PC-9 (cell line): ENCODE measurements at regions not wholly inside any gene's neighbourhood (a gene's known extent, or its start where the extent isn't known, plus 50 kb on each side); places are given as distances from the start of the nearest gene placed in this dataset.

Experiments used
- BruUV-seq: library from RNA; stranded (reverse); fragments of 400-500 nt; replicated peaks from 2 replicates; lab custom pipeline; 2021; lab: Mats Ljungman, UMichigan
- CTCF ChIA-PET: fragments of 300-600 bp; sonication (Branson Sonifier 250); formaldehyde crosslinking; loops from one replicate; lab custom pipeline; 2022; ENCODE audit warnings: antibody characterized with exemption; lab: Charles Lee
- POLR2A ChIA-PET: fragments of 300-600 bp; sonication (Branson Sonifier 250); formaldehyde crosslinking; loops from one replicate; lab custom pipeline; 2022; ENCODE audit warnings: antibody characterized with exemption; ENCODE audit not compliant: unreplicated experiment; lab: Charles Lee
- DNase-seq, 2 experiments: peaks; one replicate each; pipeline versions ENCODE4 v3.0.0 to v3.0.0-alpha.2; 2015 to 2022; ENCODE audit warnings: mixed read lengths in 1 of 2
- H2AFZ ChIP-seq: fragments of 200-600 bp; sonication (generic); 2 replicates; pipeline ENCODE4 v1.8.1; 2017; ENCODE audit warnings: antibody characterized with exemption
- H3F3A ChIP-seq: fragments of 200-600 bp; sonication (generic); 2 replicates; pipeline ENCODE4 v1.8.1; 2017; ENCODE audit warnings: antibody characterized with exemption, mild to moderate bottlenecking, low read depth; ENCODE audit not compliant: insufficient read depth
- H3K27ac ChIP-seq: fragments of 200-600 bp; sonication (generic); 2 replicates; pipeline ENCODE4 v1.6.1; 2016; ENCODE audit warnings: mixed run types
- H3K27me3 ChIP-seq: fragments of 200-600 bp; sonication (generic); 2 replicates; pipeline ENCODE4 v1.6.1; 2016; ENCODE audit warnings: low read depth, mixed run types; ENCODE audit not compliant: insufficient read depth
- H3K36me3 ChIP-seq: fragments of 200-600 bp; sonication (generic); 2 replicates; pipeline ENCODE4 v1.6.1; 2016; ENCODE audit warnings: low read depth, mixed run types
- H3K4me1 ChIP-seq: fragments of 200-600 bp; sonication (generic); replicated peaks from 2 replicates; pipeline ENCODE4 v1.6.1; 2016; ENCODE audit warnings: mixed run types; ENCODE audit not compliant: insufficient read depth
- H3K4me2 ChIP-seq: fragments of 200-600 bp; sonication (generic); 2 replicates; pipeline ENCODE4 v1.6.1; 2017; ENCODE audit warnings: mixed run types
- H3K4me3 ChIP-seq: fragments of 200-600 bp; sonication (generic); 2 replicates; pipeline ENCODE4 v1.6.1; 2016; ENCODE audit warnings: mixed run types
- H3K79me2 ChIP-seq: fragments of 200-600 bp; sonication (generic); 2 replicates; pipeline ENCODE4 v1.6.1; 2017; ENCODE audit warnings: low read depth, mixed run types
- H3K9me2 ChIP-seq: fragments of 200-600 bp; sonication (generic); 2 replicates; pipeline ENCODE4 v1.8.1; 2017; ENCODE audit warnings: mild to moderate bottlenecking; ENCODE audit not compliant: insufficient read depth
- H3K9me3 ChIP-seq: fragments of 200-600 bp; sonication (generic); 2 replicates; pipeline ENCODE4 v1.8.1; 2016; ENCODE audit warnings: low read depth; ENCODE audit not compliant: insufficient read depth
- H4K20me1 ChIP-seq: fragments of 200-600 bp; sonication (generic); 2 replicates; pipeline ENCODE4 v1.8.1; 2017; ENCODE audit not compliant: insufficient read depth
- CTCF ChIP-seq: fragments of 200-600 bp; sonication (generic); conservative IDR thresholded peaks from 2 replicates; pipeline ENCODE4 v1.6.1; 2017; ENCODE audit warnings: mixed run types, antibody characterized with exemption, mild to moderate bottlenecking, moderate library complexity
- EZH2 ChIP-seq: fragments of 200-600 bp; sonication (generic); IDR thresholded peaks from 2 replicates; pipeline ENCODE4 v1.8.0; 2017; ENCODE audit warnings: antibody characterized with exemption, low read depth
- intact Hi-C: fragments of 100-400 bp; cut with micrococcal nuclease; formaldehyde crosslinking; loops from one replicate; pipeline ENCODE4 v1.10.0; 2022; ENCODE audit not compliant: unreplicated experiment

- no peak for DNase-seq
- Histone ChIP-seq H3K4me3 (no peak overlapping the region), H3F3A (no peaks in the 10 kb centered on the region), H4K20me1 (no peaks in the 10 kb centered on the region), H3K9me3 (peaks cover 10% of the 10 kb centered on the region), H3K27me3 (no peaks in the 10 kb centered on the region), H3K79me2 (no peaks in the 10 kb centered on the region), H3K36me3 (no peaks in the 10 kb centered on the region), H3K27ac (no peak overlapping the region), H3K4me1 (peaks cover 4% of the 10 kb centered on the region; the same call in 1 of the 2 replicates), H3K4me2 (no peak overlapping the region), H2AFZ (no peak overlapping the region), H3K9me2 (no peaks in the 10 kb centered on the region)
- ChIA-PET POLR2A (no interaction called here), CTCF (no interaction called here)
- BruUV-seq: no TSS peak
- no peak for TF ChIP-seq CTCF
- no peak for TF ChIP-seq EZH2
- intact Hi-C loops: no loop called here
Measured at GRCh38 chr5:58064801-58065200, 395.1 kb downstream of the PLK2 start.

- POLR2A ChIA-PET: interaction anchor here (0.9 kb wide), 1 partner anchor 198 kb away, joined by 4 read pairs; no protein-coding TSS in a partner anchor
- H3K4me2 ChIP-seq: no peak overlapping the region
- no peak for TF ChIP-seq CTCF
- no peak for TF ChIP-seq EZH2
- no peaks in the 10 kb centered on the region for H3K27me3 ChIP-seq
- H3K36me3 ChIP-seq: no peaks in the 10 kb centered on the region; the same call in 1 of the 2 replicates
- H4K20me1 ChIP-seq: no peaks in the 10 kb centered on the region
- H3K4me3 ChIP-seq: no peak overlapping the region
- CTCF ChIA-PET: no interaction called here
- H3K9me3 ChIP-seq: peaks cover 3% of the 10 kb centered on the region; the same call in 1 of the 2 replicates
- no peaks in the 10 kb centered on the region for H3K79me2 ChIP-seq
- no TSS peak for BruUV-seq
- intact Hi-C loops: no loop called here
- H3F3A ChIP-seq: no peaks in the 10 kb centered on the region
- no peak overlapping the region for H3K27ac ChIP-seq
- no peaks in the 10 kb centered on the region for H3K4me1 ChIP-seq
- H3K9me2 ChIP-seq: no peaks in the 10 kb centered on the region
- 0 out of 2 replicates have a peak overlapping the region, but pooled peaks have one; percentile 40 for H2AFZ ChIP-seq
- no peak for DNase-seq
Measured at GRCh38 chr5:58060996-58061395, 398.9 kb downstream of the PLK2 start.

- H3K4me3 ChIP-seq: no peak overlapping the region
- H3K9me3 ChIP-seq: peaks cover 7% of the 10 kb centered on the region; the same call in 1 of the 2 replicates
- BruUV-seq: no TSS peak
- no peak overlapping the region for H3K27ac ChIP-seq
- TF ChIP-seq EZH2 (no peak), CTCF (no peak)
- no peak for DNase-seq
- no peaks in the 10 kb centered on the region for H3K9me2 ChIP-seq
- H3K36me3 ChIP-seq: no peaks in the 10 kb centered on the region; the same call in 1 of the 2 replicates
- no peaks in the 10 kb centered on the region for H3F3A ChIP-seq
- H4K20me1 ChIP-seq: no peaks in the 10 kb centered on the region
- CTCF ChIA-PET: no interaction called here
- H3K79me2 ChIP-seq: no peaks in the 10 kb centered on the region
- no peaks in the 10 kb centered on the region for H3K27me3 ChIP-seq
- H3K4me1 ChIP-seq: no peaks in the 10 kb centered on the region
- intact Hi-C loops: no loop called here
- POLR2A ChIA-PET: no interaction called here
- H3K4me2 ChIP-seq: no peak overlapping the region
- no peak overlapping the region for H2AFZ ChIP-seq
Measured at GRCh38 chr5:58057324-58057723, 402.6 kb downstream of the PLK2 start.
